ENCODE measurements at regions not wholly inside any gene's neighbourhood (a gene's known extent, or its start where the extent isn't known, plus 50 kb on each side); places are given as distances from the start of the nearest gene placed in this dataset.

DNA sequence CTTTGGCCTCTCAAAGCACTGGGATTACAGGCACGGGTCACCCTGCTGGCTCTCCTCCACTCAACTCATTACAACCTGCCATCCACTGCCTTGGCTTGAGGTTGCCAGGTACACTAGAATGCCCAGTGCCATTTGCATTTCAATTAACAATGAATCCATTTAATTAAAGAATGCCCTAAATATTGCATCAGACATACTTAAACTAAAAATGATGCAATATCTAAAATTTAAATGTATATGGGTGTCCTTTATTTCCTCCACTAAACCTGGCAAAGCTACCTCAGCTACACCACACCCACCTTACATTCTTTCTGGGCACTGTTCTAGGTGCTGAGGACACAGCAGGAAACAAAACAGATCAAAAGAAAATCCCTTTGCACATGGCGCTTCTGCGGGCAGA lies 382.2 kb upstream of the ZFHX3 start:
- TF ChIP-seq CTCF (conservative IDR thresholded peaks at IDR 0.05 in 1 of 2, IDR thresholded peaks at IDR 0.05 in 1 of 2; ENCODE audit: extremely low read depth in 1 of 2, insufficient read depth in 1 of 2, low read depth in 1 of 2, low read length in 2 of 2): no peak
- no peak for TF ChIP-seq EZH2 (IDR thresholded peaks at IDR 0.05; ENCODE audit: borderline replicate concordance, low read length)

Data from mammary epithelial cell (primary cell).